Stimulated activated CD8-positive, alpha-beta memory T cell treated with anti-CD3 and anti-CD28 coated beads, Interleukin-4, amount 100 ng/mL, for 24 hours (primary cell): ENCODE measurements at regions not wholly inside any gene's neighbourhood (a gene's known extent, or its start where the extent isn't known, plus 50 kb on each side); places are given as distances from the start of the nearest gene placed in this dataset.
A peak's percentile ranks its signal among the peaks of the same experiment; 100 is the strongest.
"Not testable (repeated sequence)": the region's sequence is repeated elsewhere in the genome, so short reads cannot be mapped to it uniquely, and the experiment has no call there.

Experiments
- DNase-seq: peaks from one replicate; pipeline ENCODE4 v3.0.0-alpha.2; 2020; ENCODE audit warnings: low read depth

GRCh38 chr12:34190054-34190453, 167.8 kb downstream of the ALG10 start:
- no peak for DNase-seq

GRCh38 chr12:34198924-34199323, 176.6 kb downstream of the ALG10 start:
- no peak for DNase-seq

GRCh38 chr12:34203866-34204620, 181.7 kb downstream of the ALG10 start:
- DNase-seq: no peak

GRCh38 chr12:34204830-34205285, 182.6 kb downstream of the ALG10 start:
- no peak for DNase-seq

GRCh38 chr12:34205401-34205800, 183.1 kb downstream of the ALG10 start:
- no peak for DNase-seq

- DNase-seq: no peak
Observed at GRCh38 chr12:34206061-34206785, 183.9 kb downstream of the ALG10 start.

GRCh38 chr12:34207858-34208257, 185.6 kb downstream of the ALG10 start:
- no peak for DNase-seq

GRCh38 chr12:34208331-34209258, 186.3 kb downstream of the ALG10 start:
- no peak for DNase-seq

GRCh38 chr12:34209259-34209835, 187.1 kb downstream of the ALG10 start:
- no peak for DNase-seq

GRCh38 chr12:34210183-34210582, 187.9 kb downstream of the ALG10 start:
- no peak for DNase-seq

- no peak for DNase-seq
Observed at GRCh38 chr12:34210689-34211530, 188.6 kb downstream of the ALG10 start.

GRCh38 chr12:34212651-34213050, 190.4 kb downstream of the ALG10 start:
- no peak for DNase-seq

GRCh38 chr12:34214011-34214410, 191.7 kb downstream of the ALG10 start:
- no peak for DNase-seq

GRCh38 chr12:34215213-34215892, 193.1 kb downstream of the ALG10 start:
- no peak for DNase-seq

GRCh38 chr12:34215893-34216285, 193.6 kb downstream of the ALG10 start:
- DNase-seq: no peak

GRCh38 chr12:34217660-34218059, 195.4 kb downstream of the ALG10 start:
- DNase-seq: no peak

- peak; percentile 47 for DNase-seq
Observed at GRCh38 chr12:34218193-34219045, 196.1 kb downstream of the ALG10 start.

GRCh38 chr12:34219046-34219770, 196.9 kb downstream of the ALG10 start:
- no peak for DNase-seq

- not testable (repeated sequence) for DNase-seq
Observed at GRCh38 chr12:34220079-34220478, 197.8 kb downstream of the ALG10 start.
